ENCODE measurements at regions not wholly inside any gene's neighbourhood (a gene's known extent, or its start where the extent isn't known, plus 50 kb on each side); places are given as distances from the start of the nearest gene placed in this dataset.

- TF ChIP-seq ZBTB33 (IDR thresholded peaks at IDR 0.05) (no peak), EGR1 (IDR thresholded peaks at IDR 0.05; ENCODE audit: low read depth in 2 of 2) (no peak), JUND (IDR thresholded peaks at IDR 0.05) (no peak)
These were observed 408.2 kb upstream of the PITX2 start (continued) for GRCh38 chr4:111031001-111031579.

- H3K4me3 ChIP-seq (ENCODE audit: low read depth in 1 of 3, low read length in 3 of 3): no peak overlapping the region
- no peak for DNase-seq (ENCODE audit: low spot score)
- no peaks in the 10 kb centered on the region for H3K36me3 ChIP-seq (ENCODE audit: control insufficient read depth in 4 of 4, insufficient read depth in 3 of 4, low read depth in 1 of 4, low read length in 3 of 4)
- no peak overlapping the region for H3K9ac ChIP-seq (ENCODE audit: low read depth in 1 of 2, low read length in 2 of 2)
- no peak overlapping the region for H3K27ac ChIP-seq (ENCODE audit: low read depth in 1 of 2, low read length in 2 of 2)
- no peaks in the 10 kb centered on the region for H3K4me1 ChIP-seq (ENCODE audit: control insufficient read depth in 4 of 4, insufficient read depth in 4 of 4, low read length in 3 of 4)
- TF ChIP-seq JUND (IDR thresholded peaks at IDR 0.05) (no peak), EGR1 (IDR thresholded peaks at IDR 0.05; ENCODE audit: low read depth in 2 of 2) (no peak), TAF1 (conservative IDR thresholded peaks at IDR 0.05) (no peak), MAX (IDR thresholded peaks at IDR 0.05) (no peak), CTCF (IDR thresholded peaks at IDR 0.05; ENCODE audit: low read depth, low read length, missing input control) (no peak), HNF4G (IDR thresholded peaks at IDR 0.05) (no peak), GABPA (IDR thresholded peaks at IDR 0.05 in 1 of 2, conservative IDR thresholded peaks at IDR 0.05 in 1 of 2) (no peak), FOXA1 (IDR thresholded peaks at IDR 0.05) (no peak), RXRA (IDR thresholded peaks at IDR 0.05) (no peak), ZBTB33 (IDR thresholded peaks at IDR 0.05) (no peak), REST (IDR thresholded peaks at IDR 0.05) (no peak), NR2F2 (IDR thresholded peaks at IDR 0.05) (no peak), YY1 (IDR thresholded peaks at IDR 0.05) (no peak), FOXA2 (IDR thresholded peaks at IDR 0.05) (no peak), SP1 (IDR thresholded peaks at IDR 0.05) (no peak), ATF3 (IDR thresholded peaks at IDR 0.05) (no peak), HNF4A (conservative IDR thresholded peaks at IDR 0.05) (no peak)
- H3K27me3 ChIP-seq (ENCODE audit: control insufficient read depth in 4 of 4, insufficient read depth in 4 of 4, low read length in 3 of 4): no peaks in the 10 kb centered on the region
- WGBS: 80% methylated on average over 3 of the region's 3 CpGs
- H3K9me3 ChIP-seq (ENCODE audit: control insufficient read depth in 4 of 4, low read length in 3 of 4): no peaks in the 10 kb centered on the region
These were observed 408.7 kb upstream of the PITX2 start for GRCh38 chr4:111031596-111031995.

Data from liver (tissue), 8 donors.